Esophagus muscularis mucosa (tissue), 4 donors: ENCODE measurements at regions not wholly inside any gene's neighbourhood (a gene's known extent, or its start where the extent isn't known, plus 50 kb on each side); places are given as distances from the start of the nearest gene placed in this dataset.

Source experiments
- DNase-seq: peaks from one replicate; pipeline ENCODE4 v3.0.0-alpha.2; 2017; ENCODE audit errors: extremely low spot score
- H3K27ac ChIP-seq, 4 donors: fragments of 200-600 bp; sonication (generic); replicated peaks in 1 of 4; 1 replicate in 3 of 4; 2 replicates in 1 of 4; pipeline ENCODE4 v1.5.1; 2016 to 2019; ENCODE audit warnings: mild to moderate bottlenecking in 1 of 4
- H3K27me3 ChIP-seq, 4 donors: fragments of 200-600 bp; sonication (generic); one replicate each; pipeline versions ENCODE4 v1.5.1 to v1.6.0; 2016 to 2019
- H3K36me3 ChIP-seq, 4 donors: fragments of 200-600 bp; sonication (generic); one replicate each; pipeline ENCODE4 v1.5.1; 2016 to 2019
- H3K4me1 ChIP-seq, 4 donors: fragments of 200-600 bp; sonication (generic); one replicate each; pipeline ENCODE4 v1.5.1; 2016 to 2019
- H3K4me3 ChIP-seq, 4 donors: fragments of 200-600 bp; sonication (generic); 1 replicate in 2 of 4; 2 replicates in 2 of 4; pipeline ENCODE4 v1.5.1; 2016 to 2019; ENCODE audit warnings: mild to moderate bottlenecking in 4 of 4, moderate library complexity in 1 of 4
- H3K9me3 ChIP-seq, 4 donors: fragments of 200-600 bp; sonication (generic); 1 replicate in 3 of 4; 2 replicates in 1 of 4; pipeline ENCODE4 v1.5.1; 2016 to 2019
- EP300 ChIP-seq: sonication (generic); formaldehyde crosslinking; IDR thresholded peaks from one replicate; pipeline ENCODE4 v1.6.1; 2017; ENCODE audit warnings: antibody characterized with exemption
- POLR2A ChIP-seq: fragments of 450-650 bp; IDR thresholded peaks from one replicate; pipeline ENCODE4 v1.6.1; 2017; ENCODE audit warnings: antibody characterized with exemption, moderate library complexity, mild to moderate bottlenecking, low read depth
- POLR2AphosphoS5 ChIP-seq, 2 donors: sonication (generic); formaldehyde crosslinking; IDR thresholded peaks; one replicate each; pipeline ENCODE4 v1.6.1; 2017; ENCODE audit warnings: antibody characterized with exemption in 2 of 2
- WGBS: methylation state at CpG from one replicate; pipeline ENCODE4 v1.1.5; 2018; 5-methylcytosine and 5-hydroxymethylcytosine counted together
- intact Hi-C: fragments of 100-400 bp; cut with DNase I; formaldehyde crosslinking; loops from one replicate; pipeline ENCODE4 v1.15.1; 2023
- TF ChIP-seq, protein P1 (sequence below), 3 experiments: fragments of 200-600 bp in 2 of 3; fragments of 450-650 bp in 1 of 3; sonication (generic) in 2 of 3; IDR thresholded peaks; one replicate each; pipeline ENCODE4 v1.5.1; 2017 to 2019; ENCODE audit warnings: antibody characterized with exemption in 3 of 3, mild to moderate bottlenecking in 2 of 3, moderate library complexity in 1 of 3

DNA sequence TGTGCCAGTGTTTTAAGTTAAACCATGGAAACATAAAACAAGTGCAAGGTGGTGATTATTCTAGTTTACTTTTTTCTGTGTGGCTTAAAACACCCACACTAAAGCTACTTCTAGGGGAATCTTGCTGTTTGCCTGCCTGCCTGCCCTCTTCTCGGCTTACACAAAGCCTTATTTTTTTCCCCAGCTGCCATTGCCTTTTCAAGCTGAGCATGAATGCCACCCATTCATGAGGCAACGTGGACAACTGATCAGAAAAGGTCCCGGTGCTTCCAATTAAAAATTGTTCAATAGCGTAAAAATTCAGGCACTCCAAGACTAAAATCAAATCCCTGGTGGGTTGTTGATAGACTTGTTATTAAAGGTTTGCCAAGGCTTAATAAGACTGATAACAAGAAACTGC, 401.4 kb downstream of the TMEM161B start:
- Histone ChIP-seq H3K36me3 (no peaks in the 10 kb centered on the region), H3K4me3 (no peak overlapping the region), H3K9me3 (no peaks in the 10 kb centered on the region), H3K27me3 (no peaks in the 10 kb centered on the region), H3K4me1 (no peaks in the 10 kb centered on the region), H3K27ac (no peak overlapping the region)
- WGBS: 64% methylated on average over 4 of the region's 4 CpGs
- intact Hi-C loops: no loop called here
- TF ChIP-seq, protein P1, sequence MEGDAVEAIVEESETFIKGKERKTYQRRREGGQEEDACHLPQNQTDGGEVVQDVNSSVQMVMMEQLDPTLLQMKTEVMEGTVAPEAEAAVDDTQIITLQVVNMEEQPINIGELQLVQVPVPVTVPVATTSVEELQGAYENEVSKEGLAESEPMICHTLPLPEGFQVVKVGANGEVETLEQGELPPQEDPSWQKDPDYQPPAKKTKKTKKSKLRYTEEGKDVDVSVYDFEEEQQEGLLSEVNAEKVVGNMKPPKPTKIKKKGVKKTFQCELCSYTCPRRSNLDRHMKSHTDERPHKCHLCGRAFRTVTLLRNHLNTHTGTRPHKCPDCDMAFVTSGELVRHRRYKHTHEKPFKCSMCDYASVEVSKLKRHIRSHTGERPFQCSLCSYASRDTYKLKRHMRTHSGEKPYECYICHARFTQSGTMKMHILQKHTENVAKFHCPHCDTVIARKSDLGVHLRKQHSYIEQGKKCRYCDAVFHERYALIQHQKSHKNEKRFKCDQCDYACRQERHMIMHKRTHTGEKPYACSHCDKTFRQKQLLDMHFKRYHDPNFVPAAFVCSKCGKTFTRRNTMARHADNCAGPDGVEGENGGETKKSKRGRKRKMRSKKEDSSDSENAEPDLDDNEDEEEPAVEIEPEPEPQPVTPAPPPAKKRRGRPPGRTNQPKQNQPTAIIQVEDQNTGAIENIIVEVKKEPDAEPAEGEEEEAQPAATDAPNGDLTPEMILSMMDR (IDR thresholded peaks at IDR 0.05): no peak
- no peak for TF ChIP-seq POLR2A
- no peak for TF ChIP-seq EP300
- no peak for TF ChIP-seq POLR2AphosphoS5 (IDR thresholded peaks at IDR 0.05)
- no peak for DNase-seq

GRCh38 chr5:87853541-87853940, 415.1 kb downstream of the TMEM161B start:
- H3K36me3 ChIP-seq: no peaks in the 10 kb centered on the region
- H3K27ac ChIP-seq: no peak overlapping the region
- TF ChIP-seq POLR2A (no peak), POLR2AphosphoS5 (IDR thresholded peaks at IDR 0.05) (no peak), EP300 (no peak)
- TF ChIP-seq, protein P1 (IDR thresholded peaks at IDR 0.05): no peak
- H3K9me3 ChIP-seq: no peaks in the 10 kb centered on the region
- no peaks in the 10 kb centered on the region for H3K27me3 ChIP-seq
- no peak for DNase-seq
- H3K4me1 ChIP-seq: no peaks in the 10 kb centered on the region
- intact Hi-C loops: no loop called here
- WGBS: 84% methylated on average over 2 of the region's 2 CpGs
- H3K4me3 ChIP-seq: no peak overlapping the region

GRCh38 chr5:87851603-87852002, 417.0 kb downstream of the TMEM161B start:
- intact Hi-C loops: no loop called here
- TF ChIP-seq POLR2A: no peak
- no peak for TF ChIP-seq POLR2AphosphoS5 (IDR thresholded peaks at IDR 0.05)
- TF ChIP-seq, protein P1 (IDR thresholded peaks at IDR 0.05): no peak
- TF ChIP-seq EP300: no peak
- Histone ChIP-seq H3K36me3 (no peaks in the 10 kb centered on the region), H3K9me3 (no peaks in the 10 kb centered on the region), H3K4me3 (no peak overlapping the region), H3K27me3 (no peaks in the 10 kb centered on the region), H3K4me1 (no peaks in the 10 kb centered on the region), H3K27ac (no peak overlapping the region)
- no peak for DNase-seq

DNA sequence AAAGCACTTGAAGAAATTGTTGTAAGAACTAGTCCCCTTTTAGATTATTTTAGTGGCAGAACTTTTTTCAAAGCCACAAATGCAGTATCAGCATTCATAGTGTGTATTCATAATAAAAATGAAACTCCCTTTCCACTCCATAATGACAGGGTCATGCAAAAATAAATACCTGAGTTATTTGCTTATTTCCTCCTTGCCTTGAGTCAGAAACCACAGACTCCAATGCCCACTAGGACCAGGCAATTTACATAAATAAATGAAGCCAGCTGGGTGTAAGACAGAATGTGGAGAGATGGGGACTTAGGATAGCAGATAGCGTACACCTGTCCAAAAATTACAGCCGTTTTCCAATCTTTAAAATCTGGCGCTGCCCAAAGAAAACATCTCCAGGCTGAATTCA, 417.8 kb downstream of the TMEM161B start:
- TF ChIP-seq POLR2AphosphoS5 (IDR thresholded peaks at IDR 0.05): no peak
- TF ChIP-seq POLR2A: no peak
- TF ChIP-seq EP300: no peak
- TF ChIP-seq, protein P1 (IDR thresholded peaks at IDR 0.05): no peak
- intact Hi-C loops: no loop called here
- no peak for DNase-seq
- 76% methylated on average over 3 of the region's 3 CpGs for WGBS
- H3K4me1 ChIP-seq: no peaks in the 10 kb centered on the region
- H3K4me3 ChIP-seq: no peak overlapping the region
- no peaks in the 10 kb centered on the region for H3K36me3 ChIP-seq
- no peak overlapping the region for H3K27ac ChIP-seq
- H3K9me3 ChIP-seq: no peaks in the 10 kb centered on the region
- H3K27me3 ChIP-seq: no peaks in the 10 kb centered on the region

GRCh38 chr5:87845734-87846133, 422.9 kb downstream of the TMEM161B start:
- H3K27me3 ChIP-seq: no peaks in the 10 kb centered on the region
- H3K36me3 ChIP-seq: no peaks in the 10 kb centered on the region
- DNase-seq: no peak
- H3K27ac ChIP-seq: no peak overlapping the region
- TF ChIP-seq, protein P1 (IDR thresholded peaks at IDR 0.05): no peak
- no peak for TF ChIP-seq POLR2AphosphoS5 (IDR thresholded peaks at IDR 0.05)
- no peak for TF ChIP-seq POLR2A
- no peak for TF ChIP-seq EP300
- no peak overlapping the region for H3K4me3 ChIP-seq
- no peaks in the 10 kb centered on the region for H3K4me1 ChIP-seq
- H3K9me3 ChIP-seq: peaks cover 0 to 3% (median 0%) of the 10 kb centered on the region in 4 donors
- 58% methylated on average over 2 of the region's 2 CpGs for WGBS
- intact Hi-C loops: no loop called here
